ENCODE measurements at regions not wholly inside any gene's neighbourhood (a gene's known extent, or its start where the extent isn't known, plus 50 kb on each side); places are given as distances from the start of the nearest gene placed in this dataset.

GRCh38 chr10:8663131-8663530 is 608.6 kb downstream of the GATA3 start:
- Histone ChIP-seq H3K4me3 (ENCODE audit: insufficient read depth, low read length, poor library complexity, severe bottlenecking) (no peak overlapping the region), H3K79me2 (ENCODE audit: insufficient read depth, low read length) (no peaks in the 10 kb centered on the region), H2AFZ (ENCODE audit: low read depth, low read length, severe bottlenecking) (no peak overlapping the region), H3K9me3 (ENCODE audit: insufficient read depth, low read length) (no peaks in the 10 kb centered on the region), H3K36me3 (ENCODE audit: low read length) (no peaks in the 10 kb centered on the region), H3K4me2 (ENCODE audit: low read depth, low read length, poor library complexity, severe bottlenecking) (no peak overlapping the region), H3K9ac (ENCODE audit: low read length) (no peak overlapping the region), H3K27ac (ENCODE audit: low read depth, low read length) (no peak overlapping the region), H3F3A (ENCODE audit: insufficient read depth) (no peaks in the 10 kb centered on the region), H3K27me3 (ENCODE audit: low read length) (no peaks in the 10 kb centered on the region), H4K20me1 (ENCODE audit: low read depth, low read length) (no peaks in the 10 kb centered on the region), H3K9me2 (replicated peaks; ENCODE audit: insufficient read depth, low read length) (no peaks in the 10 kb centered on the region)
- TF ChIP-seq CTCF (IDR thresholded peaks at IDR 0.05; ENCODE audit: insufficient read depth, low read length, poor library complexity, severe bottlenecking) (no peak), EZH2phosphoT487 (conservative IDR thresholded peaks at IDR 0.05; ENCODE audit: low read length) (no peak)

- TF ChIP-seq EZH2phosphoT487 (conservative IDR thresholded peaks at IDR 0.05; ENCODE audit: low read length) (no peak), CTCF (IDR thresholded peaks at IDR 0.05; ENCODE audit: insufficient read depth, low read length, poor library complexity, severe bottlenecking) (no peak)
- Histone ChIP-seq H3F3A (ENCODE audit: insufficient read depth) (no peaks in the 10 kb centered on the region), H3K4me2 (ENCODE audit: low read depth, low read length, poor library complexity, severe bottlenecking) (no peak overlapping the region), H3K79me2 (ENCODE audit: insufficient read depth, low read length) (no peaks in the 10 kb centered on the region), H3K9me2 (replicated peaks; ENCODE audit: insufficient read depth, low read length) (no peaks in the 10 kb centered on the region), H3K27me3 (ENCODE audit: low read length) (no peaks in the 10 kb centered on the region), H3K36me3 (ENCODE audit: low read length) (no peaks in the 10 kb centered on the region), H4K20me1 (ENCODE audit: low read depth, low read length) (no peaks in the 10 kb centered on the region), H3K9ac (ENCODE audit: low read length) (no peak overlapping the region), H3K27ac (ENCODE audit: low read depth, low read length) (no peak overlapping the region), H3K9me3 (ENCODE audit: insufficient read depth, low read length) (no peaks in the 10 kb centered on the region), H2AFZ (ENCODE audit: low read depth, low read length, severe bottlenecking) (no peak overlapping the region), H3K4me3 (ENCODE audit: insufficient read depth, low read length, poor library complexity, severe bottlenecking) (no peak overlapping the region)
Observed at GRCh38 chr10:8665322-8665721, 610.8 kb downstream of the GATA3 start.

GRCh38 chr10:8670461-8670860 is 616.0 kb downstream of the GATA3 start:
- no peaks in the 10 kb centered on the region for H3K79me2 ChIP-seq (ENCODE audit: insufficient read depth, low read length)
- no peak overlapping the region for H3K9ac ChIP-seq (ENCODE audit: low read length)
- H3K36me3 ChIP-seq (ENCODE audit: low read length) = no peaks in the 10 kb centered on the region
- no peak overlapping the region for H3K4me2 ChIP-seq (ENCODE audit: low read depth, low read length, poor library complexity, severe bottlenecking)
- no peaks in the 10 kb centered on the region for H3K9me2 ChIP-seq (replicated peaks; ENCODE audit: insufficient read depth, low read length)
- no peak overlapping the region for H2AFZ ChIP-seq (ENCODE audit: low read depth, low read length, severe bottlenecking)
- no peak overlapping the region for H3K27ac ChIP-seq (ENCODE audit: low read depth, low read length)
- TF ChIP-seq EZH2phosphoT487 (conservative IDR thresholded peaks at IDR 0.05; ENCODE audit: low read length) (no peak), CTCF (IDR thresholded peaks at IDR 0.05; ENCODE audit: insufficient read depth, low read length, poor library complexity, severe bottlenecking) (no peak)
- no peaks in the 10 kb centered on the region for H3F3A ChIP-seq (ENCODE audit: insufficient read depth)
- no peaks in the 10 kb centered on the region for H3K9me3 ChIP-seq (ENCODE audit: insufficient read depth, low read length)
- no peaks in the 10 kb centered on the region for H4K20me1 ChIP-seq (ENCODE audit: low read depth, low read length)
- H3K27me3 ChIP-seq (ENCODE audit: low read length) = no peaks in the 10 kb centered on the region
- no peak overlapping the region for H3K4me3 ChIP-seq (ENCODE audit: insufficient read depth, low read length, poor library complexity, severe bottlenecking)

- Histone ChIP-seq H3F3A (ENCODE audit: insufficient read depth) (no peaks in the 10 kb centered on the region), H3K27ac (ENCODE audit: low read depth, low read length) (no peak overlapping the region), H3K9me2 (replicated peaks; ENCODE audit: insufficient read depth, low read length) (no peaks in the 10 kb centered on the region), H2AFZ (ENCODE audit: low read depth, low read length, severe bottlenecking) (no peak overlapping the region), H3K4me3 (ENCODE audit: insufficient read depth, low read length, poor library complexity, severe bottlenecking) (no peak overlapping the region), H3K4me2 (ENCODE audit: low read depth, low read length, poor library complexity, severe bottlenecking) (no peak overlapping the region), H3K9ac (ENCODE audit: low read length) (no peak overlapping the region), H3K79me2 (ENCODE audit: insufficient read depth, low read length) (no peaks in the 10 kb centered on the region), H4K20me1 (ENCODE audit: low read depth, low read length) (no peaks in the 10 kb centered on the region), H3K36me3 (ENCODE audit: low read length) (no peaks in the 10 kb centered on the region), H3K9me3 (ENCODE audit: insufficient read depth, low read length) (no peaks in the 10 kb centered on the region), H3K27me3 (ENCODE audit: low read length) (no peaks in the 10 kb centered on the region)
- TF ChIP-seq EZH2phosphoT487 (conservative IDR thresholded peaks at IDR 0.05; ENCODE audit: low read length) (no peak), CTCF (IDR thresholded peaks at IDR 0.05; ENCODE audit: insufficient read depth, low read length, poor library complexity, severe bottlenecking) (no peak)
Observed at GRCh38 chr10:8674230-8674629, 619.7 kb downstream of the GATA3 start.
